ENCODE measurements at regions not wholly inside any gene's neighbourhood (a gene's known extent, or its start where the extent isn't known, plus 50 kb on each side); places are given as distances from the start of the nearest gene placed in this dataset.
A peak's percentile ranks its signal among the peaks of the same experiment; 100 is the strongest.

GRCh38 chr6:56752009-56752408 is 109.3 kb upstream of the DST start:
- no peaks in the 10 kb centered on the region for H3K27me3 ChIP-seq
- H3K36me3 ChIP-seq: no peaks in the 10 kb centered on the region
- no peak overlapping the region for H3K27ac ChIP-seq
- H3K4me3 ChIP-seq: no peak overlapping the region
- H3K4me1 ChIP-seq (ENCODE audit: low read depth): peaks cover 28% of the 10 kb centered on the region
- no peaks in the 10 kb centered on the region for H3K9me3 ChIP-seq (ENCODE audit: low read depth)
- peak in 1 of 2 donors; percentile 47 for DNase-seq (ENCODE audit: low read depth in 1 of 2, low spot score in 1 of 2)
- TF ChIP-seq, protein P1, sequence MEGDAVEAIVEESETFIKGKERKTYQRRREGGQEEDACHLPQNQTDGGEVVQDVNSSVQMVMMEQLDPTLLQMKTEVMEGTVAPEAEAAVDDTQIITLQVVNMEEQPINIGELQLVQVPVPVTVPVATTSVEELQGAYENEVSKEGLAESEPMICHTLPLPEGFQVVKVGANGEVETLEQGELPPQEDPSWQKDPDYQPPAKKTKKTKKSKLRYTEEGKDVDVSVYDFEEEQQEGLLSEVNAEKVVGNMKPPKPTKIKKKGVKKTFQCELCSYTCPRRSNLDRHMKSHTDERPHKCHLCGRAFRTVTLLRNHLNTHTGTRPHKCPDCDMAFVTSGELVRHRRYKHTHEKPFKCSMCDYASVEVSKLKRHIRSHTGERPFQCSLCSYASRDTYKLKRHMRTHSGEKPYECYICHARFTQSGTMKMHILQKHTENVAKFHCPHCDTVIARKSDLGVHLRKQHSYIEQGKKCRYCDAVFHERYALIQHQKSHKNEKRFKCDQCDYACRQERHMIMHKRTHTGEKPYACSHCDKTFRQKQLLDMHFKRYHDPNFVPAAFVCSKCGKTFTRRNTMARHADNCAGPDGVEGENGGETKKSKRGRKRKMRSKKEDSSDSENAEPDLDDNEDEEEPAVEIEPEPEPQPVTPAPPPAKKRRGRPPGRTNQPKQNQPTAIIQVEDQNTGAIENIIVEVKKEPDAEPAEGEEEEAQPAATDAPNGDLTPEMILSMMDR (IDR thresholded peaks at IDR 0.05; ENCODE audit: low read depth, low read length): no peak

DNA sequence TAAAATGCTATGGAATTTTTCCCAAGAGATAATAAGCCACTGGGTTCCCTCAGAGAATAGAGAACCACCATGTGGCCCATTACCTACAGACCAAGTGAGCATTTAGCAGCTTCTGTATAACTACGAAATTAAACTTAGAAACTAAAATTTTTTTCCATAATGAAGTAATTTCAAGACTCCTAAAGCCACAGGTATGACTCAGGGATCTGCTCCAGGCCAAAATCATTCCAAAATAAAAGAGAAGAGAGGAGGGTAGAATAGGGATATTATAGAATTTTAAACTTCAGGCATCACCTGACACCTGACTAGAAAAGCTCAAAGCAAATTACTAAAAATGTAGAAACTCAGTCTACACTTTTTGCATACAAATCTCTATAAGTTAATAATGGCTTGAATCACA is 108.9 kb upstream of the DST start:
- no peaks in the 10 kb centered on the region for H3K27me3 ChIP-seq
- no peak overlapping the region for H3K27ac ChIP-seq
- TF ChIP-seq, protein P1 (IDR thresholded peaks at IDR 0.05; ENCODE audit: low read depth, low read length): no peak

GRCh38 chr6:56750686-56751085 is 108.0 kb upstream of the DST start:
- Histone ChIP-seq H3K27me3 (no peaks in the 10 kb centered on the region), H3K4me3 (no peak overlapping the region), H3K9me3 (ENCODE audit: low read depth) (no peaks in the 10 kb centered on the region), H3K36me3 (no peaks in the 10 kb centered on the region), H3K27ac (no peak overlapping the region), H3K4me1 (ENCODE audit: low read depth) (peaks cover 30% of the 10 kb centered on the region)
- TF ChIP-seq, protein P1 (IDR thresholded peaks at IDR 0.05; ENCODE audit: low read depth, low read length): no peak
- DNase-seq (ENCODE audit: low read depth in 1 of 2, low spot score in 1 of 2): no peak

More for the DNA sequence above, 108.9 kb upstream of the DST start:
- Histone ChIP-seq H3K4me3 (no peak overlapping the region), H3K9me3 (ENCODE audit: low read depth) (no peaks in the 10 kb centered on the region), H3K36me3 (no peaks in the 10 kb centered on the region), H3K4me1 (ENCODE audit: low read depth) (peaks cover 31% of the 10 kb centered on the region)
- DNase-seq (ENCODE audit: low read depth in 1 of 2, low spot score in 1 of 2): no peak

DNA sequence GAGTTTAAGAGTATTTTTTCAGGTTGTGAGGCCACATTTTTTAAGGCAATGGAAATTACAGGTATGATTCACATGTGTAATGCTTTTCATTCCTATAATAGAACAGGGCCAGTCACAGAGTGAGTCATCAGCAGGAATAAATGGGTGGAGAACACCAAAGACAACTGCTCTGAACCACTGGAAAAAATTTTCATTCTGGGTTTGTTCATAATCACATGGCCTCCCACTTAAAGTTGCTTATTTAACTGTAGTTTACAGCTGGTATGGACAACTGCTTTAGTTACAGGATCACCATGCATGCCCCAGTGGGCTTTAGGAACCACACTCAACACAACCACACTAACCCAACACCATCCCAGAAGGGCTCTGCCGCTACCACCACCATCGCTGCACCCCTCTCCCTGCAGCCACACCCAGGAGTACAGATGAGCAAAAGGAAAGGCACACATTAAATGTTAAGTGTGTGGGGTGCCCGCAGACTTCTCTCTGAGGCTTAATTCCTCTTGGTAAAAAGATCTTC is 107.0 kb upstream of the DST start:
- TF ChIP-seq, protein P1 (IDR thresholded peaks at IDR 0.05; ENCODE audit: low read depth, low read length): no peak

GRCh38 chr6:56746767-56747504 is 104.2 kb upstream of the DST start:
- peak overlapping the region; percentile 20 for H3K27ac ChIP-seq
- no peak for DNase-seq (ENCODE audit: low read depth in 1 of 2, low spot score in 1 of 2)
- no peak overlapping the region for H3K4me3 ChIP-seq
- TF ChIP-seq, protein P1 (IDR thresholded peaks at IDR 0.05; ENCODE audit: low read depth, low read length): no peak
- peaks cover 45% of the 10 kb centered on the region for H3K4me1 ChIP-seq (ENCODE audit: low read depth)
- H3K36me3 ChIP-seq: no peaks in the 10 kb centered on the region
- H3K9me3 ChIP-seq (ENCODE audit: low read depth): no peaks in the 10 kb centered on the region
- H3K27me3 ChIP-seq: no peaks in the 10 kb centered on the region

More for the DNA sequence above, 107.0 kb upstream of the DST start:
- H3K36me3 ChIP-seq: no peaks in the 10 kb centered on the region
- H3K4me3 ChIP-seq: no peak overlapping the region
- no peak overlapping the region for H3K27ac ChIP-seq
- H3K4me1 ChIP-seq (ENCODE audit: low read depth): peaks cover 28% of the 10 kb centered on the region
- no peaks in the 10 kb centered on the region for H3K27me3 ChIP-seq
- DNase-seq (ENCODE audit: low read depth in 1 of 2, low spot score in 1 of 2): peak in 1 of 2 donors; percentile 32
- no peaks in the 10 kb centered on the region for H3K9me3 ChIP-seq (ENCODE audit: low read depth)

All from cardiac muscle cell (in vitro differentiated cells and primary cell).